AG08395 (cell line): ENCODE measurements at regions not wholly inside any gene's neighbourhood (a gene's known extent, or its start where the extent isn't known, plus 50 kb on each side); places are given as distances from the start of the nearest gene placed in this dataset.
A peak's percentile ranks its signal among the peaks of the same experiment; 100 is the strongest.
"Not testable (repeated sequence)": the region's sequence is repeated elsewhere in the genome, so short reads cannot be mapped to it uniquely, and the experiment has no call there.

ENCODE experiments used
- DNase-seq: peaks from one replicate; pipeline ENCODE4 v3.0.0; 2012; ENCODE audit warnings: mixed read lengths, low spot score

DNA sequence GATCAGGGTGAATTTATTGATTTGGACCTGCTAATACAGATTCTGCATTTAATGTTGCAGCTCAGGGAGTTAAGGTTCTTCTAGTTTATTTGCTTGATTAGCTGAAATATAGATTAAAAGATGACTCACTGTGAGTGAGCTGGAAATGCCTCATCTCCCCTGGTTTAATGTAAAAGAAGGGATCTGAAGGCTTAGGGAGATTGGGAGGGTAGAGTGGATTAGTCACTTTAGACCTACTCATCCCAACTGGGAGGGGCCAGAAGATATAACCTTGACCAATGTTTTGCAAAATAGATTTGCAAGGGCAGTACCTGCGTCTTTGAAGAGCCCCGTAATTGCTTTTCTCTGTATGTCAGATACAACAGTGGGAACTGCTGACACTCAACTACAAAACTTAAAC lies 922.8 kb upstream of the ADGRL4 start:
- DNase-seq, result no peak

DNA sequence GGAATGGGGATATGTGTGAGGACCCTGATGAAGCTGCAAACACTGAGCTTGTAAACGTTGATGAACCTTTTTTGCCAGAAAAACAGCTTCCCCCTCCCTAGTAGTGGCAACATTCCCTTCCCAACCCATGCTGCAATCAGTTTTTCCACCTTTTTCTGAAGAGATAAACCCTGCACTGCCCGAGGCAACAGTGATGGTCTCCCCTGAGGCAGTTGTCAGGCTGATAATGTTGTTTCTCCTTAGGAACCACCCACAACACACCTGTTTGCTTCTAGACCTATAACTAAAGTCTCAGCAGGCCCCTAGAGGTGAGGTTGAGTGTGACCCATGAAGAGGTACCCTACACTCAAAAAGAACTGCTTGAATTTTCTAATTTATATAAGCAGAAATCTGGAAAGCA lies 922.4 kb upstream of the ADGRL4 start:
- no peak for DNase-seq

- DNase-seq, result no peak
These were observed 914.6 kb upstream of the ADGRL4 start for GRCh38 chr1:79920960-79921669.

- DNase-seq, result no peak
These were observed 908.4 kb upstream of the ADGRL4 start for GRCh38 chr1:79914896-79915295.

- DNase-seq, result no peak
These were observed 906.3 kb upstream of the ADGRL4 start for GRCh38 chr1:79912813-79913212.

GRCh38 chr1:79903321-79903720 lies 896.8 kb upstream of the ADGRL4 start:
- no peak for DNase-seq

GRCh38 chr1:79902418-79902817 lies 895.9 kb upstream of the ADGRL4 start:
- DNase-seq, result no peak

- peak; percentile 88 for DNase-seq
These were observed 893.4 kb upstream of the ADGRL4 start for GRCh38 chr1:79899914-79900313.

DNA sequence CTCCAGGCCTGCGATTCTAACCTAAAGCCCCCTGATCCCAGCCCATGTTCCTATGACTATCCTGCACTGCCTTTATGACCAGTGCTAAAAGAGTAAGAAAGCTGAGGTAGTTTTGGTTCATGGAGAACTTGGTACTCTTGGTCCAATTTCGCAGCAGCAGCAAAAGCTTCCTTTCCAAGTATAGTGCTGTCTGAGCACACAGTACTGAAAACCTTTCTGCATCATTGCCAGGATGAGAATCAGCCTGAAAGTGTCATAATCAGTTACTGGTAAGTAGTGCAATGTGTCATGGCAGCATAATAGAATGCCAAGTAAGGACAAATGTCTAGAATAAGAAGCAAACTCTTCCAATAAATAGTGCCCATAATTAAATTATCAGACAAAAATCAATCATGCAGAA lies 889.6 kb upstream of the ADGRL4 start:
- no peak for DNase-seq

GRCh38 chr1:79895573-79895972 lies 889.0 kb upstream of the ADGRL4 start:
- no peak for DNase-seq

DNA sequence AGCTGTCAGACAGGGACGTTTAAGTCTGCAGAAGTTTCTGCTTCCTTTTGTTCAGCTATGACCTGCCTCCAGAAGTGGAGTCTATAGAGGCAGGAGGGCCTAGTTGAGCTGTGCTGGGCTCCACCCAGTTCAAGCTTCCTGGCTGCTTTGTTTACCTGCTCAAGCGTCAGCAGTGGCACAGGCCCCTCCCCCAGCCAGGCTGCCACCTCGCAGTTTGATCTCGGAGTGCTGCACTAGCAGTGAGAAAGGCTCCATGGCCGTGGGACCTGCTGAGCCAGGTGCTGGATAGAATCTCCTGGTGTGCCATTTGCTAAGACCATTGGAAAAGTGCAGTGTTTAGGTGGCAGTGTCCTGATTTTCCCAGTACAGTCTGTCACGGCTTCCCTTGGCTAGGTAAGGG lies 887.6 kb upstream of the ADGRL4 start:
- not testable (repeated sequence) for DNase-seq

DNA sequence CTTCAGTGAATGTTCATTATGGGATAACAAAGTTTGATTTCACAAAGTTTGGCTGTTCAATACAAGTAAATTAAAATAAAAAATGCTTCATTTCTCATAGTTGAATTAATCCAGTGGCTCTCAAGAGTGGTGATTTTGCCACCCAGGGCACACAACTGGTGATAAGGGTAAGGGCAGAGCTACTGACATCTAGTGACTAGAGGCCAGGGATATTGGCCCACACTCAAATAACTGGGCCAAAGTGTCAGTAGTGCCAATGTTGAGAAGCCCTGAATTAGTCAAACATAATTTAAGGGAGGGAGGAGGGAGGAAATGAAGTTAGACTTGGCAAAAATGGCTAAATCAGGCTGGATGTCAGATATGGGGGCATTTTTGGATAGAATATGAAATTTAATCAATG lies 880.5 kb upstream of the ADGRL4 start:
- no peak for DNase-seq

- no peak for DNase-seq
These were observed 878.6 kb upstream of the ADGRL4 start for GRCh38 chr1:79885101-79885500.

DNA sequence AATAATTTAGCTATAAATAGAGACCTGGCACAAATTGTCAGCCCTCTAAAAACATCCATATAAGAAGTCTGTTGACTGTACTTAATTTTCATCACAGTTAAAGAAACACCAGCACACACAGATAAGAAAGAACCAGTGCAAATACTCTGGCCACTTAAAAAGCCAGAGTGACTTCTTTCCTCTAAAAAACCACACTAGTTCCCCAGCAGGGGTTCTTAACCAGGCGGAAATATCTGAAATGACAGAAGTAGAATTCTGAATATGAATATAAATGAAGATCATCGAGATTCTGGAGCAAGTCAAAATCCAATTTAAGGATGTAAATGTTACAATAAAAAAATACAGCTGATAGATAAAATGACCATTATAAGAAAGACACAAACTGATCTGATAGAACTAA lies 870.6 kb upstream of the ADGRL4 start:
- DNase-seq, result no peak

GRCh38 chr1:79875187-79875586 lies 868.7 kb upstream of the ADGRL4 start:
- DNase-seq, result no peak

DNA sequence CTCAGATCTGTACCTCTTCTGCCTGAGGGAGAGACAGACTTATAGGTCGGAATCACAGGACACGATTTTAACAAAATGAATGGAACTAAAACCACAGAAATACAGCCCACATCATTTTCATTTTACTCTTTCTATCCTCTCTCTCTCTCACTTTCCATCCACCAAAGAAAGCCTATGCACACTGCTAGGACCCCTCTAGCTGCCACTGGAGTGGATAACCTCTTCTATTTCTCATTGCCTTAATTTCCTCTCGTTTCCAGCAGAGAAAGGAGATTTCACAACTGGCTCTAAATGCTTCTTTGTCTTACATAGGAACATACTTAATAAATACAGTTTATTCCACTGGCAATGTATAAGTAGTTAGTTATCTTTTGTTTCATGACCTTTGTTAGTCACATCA lies 867.8 kb upstream of the ADGRL4 start:
- no peak for DNase-seq

DNA sequence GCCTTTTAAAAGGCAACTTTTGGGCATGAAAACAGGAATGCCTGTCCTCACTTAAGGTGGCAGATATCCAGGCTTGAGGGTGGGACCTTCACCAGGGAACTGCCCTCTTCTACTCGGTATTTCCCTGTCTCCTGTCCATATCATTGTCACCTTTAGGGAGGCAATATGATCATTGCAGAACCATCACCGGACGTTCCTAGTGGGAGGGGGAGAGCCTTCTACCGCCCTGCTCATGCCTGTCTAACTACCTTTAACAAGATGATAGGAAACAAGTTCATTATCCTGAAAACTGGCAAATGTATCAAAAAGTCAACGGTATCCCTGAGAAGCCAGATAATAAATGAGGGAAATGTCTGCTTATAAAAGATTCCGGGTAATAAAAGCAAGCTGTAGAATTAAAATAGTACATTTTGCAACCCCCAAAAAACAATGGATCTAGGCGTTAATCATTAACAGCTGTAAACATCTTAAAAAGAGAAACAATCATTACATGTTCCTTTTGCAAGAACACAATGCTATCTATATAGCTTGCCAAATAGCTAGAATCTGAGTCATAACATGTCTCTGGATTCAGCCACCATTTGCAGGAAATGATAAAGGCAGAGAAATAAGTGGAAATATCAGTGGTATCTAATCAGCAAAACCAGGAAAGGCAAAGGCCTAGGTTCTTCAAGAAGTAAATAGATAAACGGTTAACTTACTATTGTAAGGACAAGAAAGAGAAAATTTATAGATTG lies 852.9 kb upstream of the ADGRL4 start:
- DNase-seq, result peak; percentile 65

GRCh38 chr1:79852004-79852403 lies 845.5 kb upstream of the ADGRL4 start:
- no peak for DNase-seq

DNA sequence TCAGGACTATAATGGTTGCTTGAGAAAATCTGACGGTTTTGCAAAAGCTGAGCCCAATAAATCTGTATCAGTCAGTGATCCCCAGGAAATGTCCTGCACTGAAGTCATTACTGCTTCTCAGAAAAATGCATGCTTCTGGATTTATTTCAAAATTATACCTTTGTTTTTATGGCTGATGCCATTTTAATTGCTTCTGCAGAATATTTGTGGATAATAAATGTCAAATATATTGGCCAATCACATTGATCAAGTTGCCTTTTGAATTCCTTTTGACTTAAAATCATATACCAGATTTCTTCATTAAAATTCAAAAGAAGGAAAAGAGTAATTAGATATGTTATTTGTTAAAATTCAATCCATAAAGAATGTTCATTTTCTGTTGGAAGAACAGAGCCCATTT lies 842.9 kb upstream of the ADGRL4 start:
- DNase-seq, result no peak

DNA sequence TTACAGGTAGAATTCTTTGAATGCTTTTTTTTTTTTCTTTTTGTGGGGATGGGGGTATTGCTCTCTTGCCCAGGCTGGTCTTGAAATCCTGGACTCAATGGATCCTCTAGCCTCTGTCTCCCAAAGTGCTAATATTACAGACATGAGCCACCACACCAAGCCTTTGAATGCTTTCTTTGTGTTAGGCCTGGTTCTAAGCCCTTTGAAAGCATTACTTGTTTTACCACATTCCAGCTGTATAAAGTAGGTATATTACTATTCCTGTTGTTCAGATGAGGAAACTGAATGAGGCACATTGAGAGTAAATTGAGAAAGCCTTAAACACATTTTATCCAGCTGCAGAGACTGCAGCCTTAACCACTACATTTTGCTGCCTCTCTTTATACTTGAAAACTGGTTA lies 841.8 kb upstream of the ADGRL4 start:
- DNase-seq, result no peak

DNA sequence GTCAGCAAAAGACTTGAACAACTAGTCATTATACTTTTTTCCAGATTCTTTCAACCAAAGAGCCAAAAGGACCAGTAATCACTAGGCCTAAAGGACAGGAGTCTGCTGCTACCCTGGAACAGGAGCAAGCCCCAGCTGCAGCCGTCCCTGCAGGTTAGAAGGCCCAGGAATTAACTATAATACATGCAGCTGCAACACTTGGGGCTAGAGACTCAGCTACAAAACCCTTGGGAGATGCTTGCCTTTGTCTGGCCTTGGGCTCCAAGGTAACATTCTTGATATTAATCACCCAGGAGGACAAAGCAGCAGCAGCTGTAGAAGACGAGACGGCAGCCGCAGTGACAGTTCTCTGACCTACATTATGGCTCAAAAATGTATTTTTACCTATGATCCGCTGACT lies 841.2 kb upstream of the ADGRL4 start:
- DNase-seq, result no peak

DNA sequence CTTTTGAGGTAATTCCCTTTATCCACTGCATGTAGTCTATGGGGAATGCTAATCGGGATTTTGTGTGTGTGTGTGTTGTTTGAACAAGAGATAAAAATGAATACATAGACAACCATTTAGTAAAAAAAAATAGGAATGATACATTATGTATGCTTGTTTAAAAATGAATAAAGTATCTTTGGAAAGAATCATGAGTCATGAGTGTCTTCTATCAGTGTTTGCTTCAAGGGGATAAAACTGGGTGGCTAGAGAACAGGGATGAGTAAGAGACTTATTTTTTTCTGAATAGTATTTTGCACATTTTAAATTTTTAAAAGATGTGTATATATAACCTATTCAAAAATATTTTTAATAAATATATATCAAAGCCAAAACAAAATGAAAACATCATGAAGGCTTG lies 839.4 kb upstream of the ADGRL4 start:
- DNase-seq, result peak; percentile 6

DNA sequence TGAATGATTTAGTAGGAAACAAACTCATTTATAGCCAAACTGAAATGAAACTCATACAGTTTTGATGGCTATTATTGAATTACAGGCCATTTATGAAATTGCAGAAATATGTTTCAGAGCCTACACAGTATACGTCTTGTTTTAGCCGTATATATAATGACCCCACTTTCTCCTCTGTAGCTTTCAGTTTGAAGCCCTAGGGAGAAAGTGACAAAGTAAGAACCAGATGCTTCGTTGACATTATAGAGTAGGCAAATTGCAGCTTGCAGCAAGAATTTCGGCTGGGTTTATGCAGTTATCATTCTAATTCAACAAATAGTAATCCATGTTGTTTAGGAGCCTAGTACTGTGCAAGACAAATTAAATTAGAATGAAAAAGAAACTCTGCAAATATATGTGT lies 836.3 kb upstream of the ADGRL4 start:
- DNase-seq, result no peak

DNA sequence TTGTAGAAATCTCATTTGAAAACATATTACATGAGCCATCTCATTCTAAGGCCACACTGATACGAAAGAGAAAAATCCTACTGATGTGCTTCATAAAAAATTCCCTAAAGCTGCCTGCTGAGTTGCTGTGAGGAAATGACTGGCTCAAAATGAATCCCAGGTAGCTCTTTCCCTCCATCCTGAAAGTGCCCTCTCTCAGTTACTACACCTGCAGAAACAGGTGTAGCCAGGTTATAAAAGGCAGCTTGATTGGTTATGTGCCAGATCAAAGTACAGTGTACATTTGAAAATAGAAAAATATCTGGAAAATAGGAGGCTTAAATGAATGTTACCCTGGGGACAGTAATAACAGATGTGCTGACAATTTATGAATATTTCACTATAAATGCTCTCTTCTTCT lies 833.4 kb upstream of the ADGRL4 start:
- no peak for DNase-seq
